SK-N-MC (cell line): ENCODE measurements at regions not wholly inside any gene's neighbourhood (a gene's known extent, or its start where the extent isn't known, plus 50 kb on each side); places are given as distances from the start of the nearest gene placed in this dataset.

Source experiments
- EZH2 ChIP-seq: fragments of 200-600 bp; sonication (generic); IDR thresholded peaks from one replicate; pipeline ENCODE4 v1.6.1; 2017; ENCODE audit warnings: antibody characterized with exemption
- POLR2AphosphoS5 ChIP-seq: IDR thresholded peaks from 2 replicates; pipeline ENCODE4 v1.6.1; 2012; ENCODE audit warnings: mild to moderate bottlenecking, low read depth, low read length, borderline replicate concordance

DNA sequence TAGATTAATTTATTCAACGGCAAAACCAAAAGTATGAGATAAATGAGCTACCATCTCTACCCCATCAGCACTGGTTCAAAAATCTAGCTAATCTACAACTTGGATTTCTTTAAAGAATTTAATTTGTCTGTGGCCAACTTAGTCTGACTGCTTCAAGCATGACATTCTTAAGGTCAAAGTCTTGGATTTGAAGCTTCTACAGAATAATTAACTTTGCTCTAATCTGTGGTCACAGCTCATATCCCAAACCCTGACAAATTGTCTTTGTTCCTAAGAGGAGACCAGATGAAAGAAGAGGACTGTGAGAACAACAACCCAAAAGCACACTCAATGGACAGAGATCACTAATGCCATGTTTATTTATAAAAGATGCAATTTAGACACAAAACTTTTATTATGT lies 166.9 kb upstream of the EPHA7 start:
- no peak for TF ChIP-seq EZH2
- no peak for TF ChIP-seq POLR2AphosphoS5
